OCI-M1 (cell line): ENCODE measurements at regions not wholly inside any gene's neighbourhood (a gene's known extent, or its start where the extent isn't known, plus 50 kb on each side); places are given as distances from the start of the nearest gene placed in this dataset.

Source experiments
- DNase-seq: peaks from one replicate; lab custom pipeline; 2025; lab: John Stamatoyannopoulos, UW

- no peak for DNase-seq
Observed at GRCh38 chr17:72064606-72065193, 56.1 kb upstream of the SOX9 start.

GRCh38 chr17:72065556-72065955, 55.3 kb upstream of the SOX9 start:
- no peak for DNase-seq

- DNase-seq: no peak
Observed at GRCh38 chr17:72068643-72069042, 52.2 kb upstream of the SOX9 start.

DNA sequence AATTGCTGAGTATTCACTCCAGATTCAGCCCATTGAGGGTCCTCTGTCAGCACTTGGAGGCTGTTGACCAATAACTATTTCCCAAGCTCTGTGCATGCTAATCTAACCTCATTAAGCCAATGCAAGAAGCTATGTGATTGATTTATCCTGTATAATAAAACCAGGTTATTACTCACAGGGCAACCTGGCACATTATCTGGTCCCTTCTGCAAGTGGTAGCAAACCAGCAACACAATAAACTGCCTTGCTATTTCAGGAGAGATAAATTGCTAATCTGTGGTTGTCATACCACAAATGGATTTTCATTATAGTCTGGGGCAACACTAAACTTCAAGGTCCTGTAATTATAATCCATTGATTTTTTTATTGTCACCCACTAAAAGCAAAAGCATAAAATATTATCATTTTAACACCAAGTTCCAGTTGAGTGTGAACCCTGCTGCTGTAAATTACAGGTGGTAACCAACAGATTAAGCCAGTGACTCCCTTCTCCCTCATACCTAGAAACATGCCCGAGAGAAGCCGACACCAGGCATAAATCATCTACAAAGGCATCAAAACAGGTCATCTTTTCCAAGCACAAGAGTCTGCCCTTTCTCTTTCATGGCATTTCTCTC, 51.1 kb upstream of the SOX9 start:
- no peak for DNase-seq
